Lower lobe of right lung (tissue), 2 donors: ENCODE measurements at regions not wholly inside any gene's neighbourhood (a gene's known extent, or its start where the extent isn't known, plus 50 kb on each side); places are given as distances from the start of the nearest gene placed in this dataset.

Source experiments
- ATAC-seq, 2 donors: fragments of 200-7000 bp; cut with Tn5 transposase; one replicate each; pipeline ENCODE4 v1.9.1; 2020 to 2022; ENCODE audit warnings: mild to moderate bottlenecking in 2 of 2, moderate library complexity in 2 of 2
- DNase-seq: peaks from one replicate; pipeline ENCODE4 v3.0.0-alpha.2; 2020
- H3K27ac ChIP-seq: fragments of 200-600 bp; one replicate; pipeline ENCODE4 v1.8.0; 2022
- H3K27me3 ChIP-seq: fragments of 200-600 bp; one replicate; pipeline ENCODE4 v1.8.0; 2022; ENCODE audit warnings: low read depth
- H3K36me3 ChIP-seq: fragments of 200-600 bp; one replicate; pipeline ENCODE4 v1.8.0; 2022; ENCODE audit warnings: mild to moderate bottlenecking
- H3K4me1 ChIP-seq: fragments of 200-600 bp; one replicate; pipeline ENCODE4 v1.8.0; 2022
- H3K4me3 ChIP-seq: fragments of 200-600 bp; one replicate; pipeline ENCODE4 v1.8.0; 2022; ENCODE audit warnings: mild to moderate bottlenecking
- H3K9me3 ChIP-seq: fragments of 200-600 bp; one replicate; pipeline ENCODE4 v1.8.0; 2022
- CTCF ChIP-seq: fragments of 200-600 bp; IDR thresholded peaks from one replicate; pipeline ENCODE4 v1.8.0; 2022; ENCODE audit warnings: antibody characterized with exemption, mild to moderate bottlenecking
- intact Hi-C: fragments of 100-400 bp; cut with DNase I; formaldehyde crosslinking; loops from one replicate; pipeline ENCODE4 v1.11.0; 2022
- donor health status: DM: no; HTN: yes; CAD: no; lungs with severe emphysema.

- Histone ChIP-seq H3K27me3 (no peaks in the 10 kb centered on the region), H3K4me1 (no peaks in the 10 kb centered on the region), H3K4me3 (no peak overlapping the region), H3K9me3 (no peaks in the 10 kb centered on the region), H3K27ac (no peak overlapping the region), H3K36me3 (no peaks in the 10 kb centered on the region)
- ATAC-seq (no peak), DNase-seq (no peak)
- intact Hi-C loops: no loop called here
- TF ChIP-seq CTCF: no peak
Measured at GRCh38 chr16:65540901-65541300, 419.0 kb upstream of the CDH11 start.

GRCh38 chr16:65538976-65539375, 417.1 kb upstream of the CDH11 start:
- Histone ChIP-seq H3K4me3 (no peak overlapping the region), H3K27me3 (no peaks in the 10 kb centered on the region), H3K36me3 (no peaks in the 10 kb centered on the region), H3K27ac (no peak overlapping the region), H3K4me1 (no peaks in the 10 kb centered on the region), H3K9me3 (no peaks in the 10 kb centered on the region)
- intact Hi-C loops: no loop called here
- no peak for TF ChIP-seq CTCF
- DNase-seq: no peak
- no peak for ATAC-seq

- ATAC-seq: no peak
Measured at GRCh38 chr16:65537336-65537735, 415.5 kb upstream of the CDH11 start.

GRCh38 chr16:65534121-65534528, 412.3 kb upstream of the CDH11 start:
- H3K9me3 ChIP-seq: no peaks in the 10 kb centered on the region
- H3K27me3 ChIP-seq: no peaks in the 10 kb centered on the region
- TF ChIP-seq CTCF: no peak
- no peak overlapping the region for H3K27ac ChIP-seq
- H3K4me1 ChIP-seq: no peaks in the 10 kb centered on the region
- intact Hi-C loops: no loop called here
- H3K4me3 ChIP-seq: no peak overlapping the region
- ATAC-seq (no peak), DNase-seq (no peak)
- no peaks in the 10 kb centered on the region for H3K36me3 ChIP-seq

More at GRCh38 chr16:65537336-65537735, 415.5 kb upstream of the CDH11 start:
- Histone ChIP-seq H3K36me3 (no peaks in the 10 kb centered on the region), H3K4me3 (no peak overlapping the region), H3K4me1 (no peaks in the 10 kb centered on the region), H3K9me3 (no peaks in the 10 kb centered on the region), H3K27ac (no peak overlapping the region), H3K27me3 (no peaks in the 10 kb centered on the region)
- intact Hi-C loops: no loop called here
- DNase-seq: no peak
- TF ChIP-seq CTCF: no peak

- Histone ChIP-seq H3K27ac (no peak overlapping the region), H3K4me1 (no peaks in the 10 kb centered on the region), H3K9me3 (no peaks in the 10 kb centered on the region), H3K4me3 (no peak overlapping the region), H3K36me3 (no peaks in the 10 kb centered on the region), H3K27me3 (no peaks in the 10 kb centered on the region)
- intact Hi-C loops: no loop called here
- no peak for TF ChIP-seq CTCF
- DNase-seq: no peak
- ATAC-seq: no peak
Measured at GRCh38 chr16:65532846-65533245, 411.0 kb upstream of the CDH11 start.

GRCh38 chr16:65532258-65532657, 410.4 kb upstream of the CDH11 start:
- Histone ChIP-seq H3K9me3 (no peaks in the 10 kb centered on the region), H3K4me1 (no peaks in the 10 kb centered on the region), H3K27ac (no peak overlapping the region), H3K27me3 (no peaks in the 10 kb centered on the region), H3K4me3 (peak overlapping the region; percentile 20), H3K36me3 (no peaks in the 10 kb centered on the region)
- intact Hi-C loops: no loop called here
- ATAC-seq (no peak), DNase-seq (no peak)
- no peak for TF ChIP-seq CTCF
